Fibroblast of mammary gland (primary cell): ENCODE measurements at regions not wholly inside any gene's neighbourhood (a gene's known extent, or its start where the extent isn't known, plus 50 kb on each side); places are given as distances from the start of the nearest gene placed in this dataset.

Source experiments
- DNase-seq: peaks from one replicate; pipeline ENCODE4 v3.0.0-alpha.2; 2010; ENCODE audit warnings: low read depth
- H3K4me3 ChIP-seq: 2 replicates; pipeline ENCODE4 v1.5.1; 2011; ENCODE audit warnings: low read depth, mild to moderate bottlenecking, low read length, moderate library complexity; ENCODE audit not compliant: control insufficient read depth
- TF ChIP-seq, protein P1 (sequence below): conservative IDR thresholded peaks from 2 replicates; pipeline ENCODE4 v1.5.1; 2011; ENCODE audit warnings: low read depth, low read length, inconsistent platforms; ENCODE audit not compliant: control insufficient read depth, insufficient read depth

DNA sequence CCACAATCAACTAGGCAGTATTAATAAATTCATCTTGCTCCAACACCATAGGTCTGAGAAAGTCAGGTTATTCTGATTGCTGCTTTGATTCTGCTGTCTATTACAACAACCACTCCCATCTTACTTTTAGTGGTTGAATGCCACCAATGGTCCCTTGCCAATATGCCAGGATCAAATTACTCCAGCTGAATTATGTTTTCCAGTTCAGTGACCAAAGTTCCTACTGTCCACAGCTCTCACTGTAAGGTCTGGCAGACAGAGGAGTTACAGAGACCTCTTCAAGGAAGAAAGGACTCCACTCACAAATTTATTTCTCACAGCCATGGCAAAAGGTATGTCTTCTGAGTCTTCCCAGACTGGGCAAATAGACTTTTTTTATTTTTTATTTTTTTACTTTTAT lies 557.0 kb downstream of the HAO1 start:
- no peak overlapping the region for H3K4me3 ChIP-seq
- TF ChIP-seq, protein P1, sequence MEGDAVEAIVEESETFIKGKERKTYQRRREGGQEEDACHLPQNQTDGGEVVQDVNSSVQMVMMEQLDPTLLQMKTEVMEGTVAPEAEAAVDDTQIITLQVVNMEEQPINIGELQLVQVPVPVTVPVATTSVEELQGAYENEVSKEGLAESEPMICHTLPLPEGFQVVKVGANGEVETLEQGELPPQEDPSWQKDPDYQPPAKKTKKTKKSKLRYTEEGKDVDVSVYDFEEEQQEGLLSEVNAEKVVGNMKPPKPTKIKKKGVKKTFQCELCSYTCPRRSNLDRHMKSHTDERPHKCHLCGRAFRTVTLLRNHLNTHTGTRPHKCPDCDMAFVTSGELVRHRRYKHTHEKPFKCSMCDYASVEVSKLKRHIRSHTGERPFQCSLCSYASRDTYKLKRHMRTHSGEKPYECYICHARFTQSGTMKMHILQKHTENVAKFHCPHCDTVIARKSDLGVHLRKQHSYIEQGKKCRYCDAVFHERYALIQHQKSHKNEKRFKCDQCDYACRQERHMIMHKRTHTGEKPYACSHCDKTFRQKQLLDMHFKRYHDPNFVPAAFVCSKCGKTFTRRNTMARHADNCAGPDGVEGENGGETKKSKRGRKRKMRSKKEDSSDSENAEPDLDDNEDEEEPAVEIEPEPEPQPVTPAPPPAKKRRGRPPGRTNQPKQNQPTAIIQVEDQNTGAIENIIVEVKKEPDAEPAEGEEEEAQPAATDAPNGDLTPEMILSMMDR, result no peak
- DNase-seq, result no peak

DNA sequence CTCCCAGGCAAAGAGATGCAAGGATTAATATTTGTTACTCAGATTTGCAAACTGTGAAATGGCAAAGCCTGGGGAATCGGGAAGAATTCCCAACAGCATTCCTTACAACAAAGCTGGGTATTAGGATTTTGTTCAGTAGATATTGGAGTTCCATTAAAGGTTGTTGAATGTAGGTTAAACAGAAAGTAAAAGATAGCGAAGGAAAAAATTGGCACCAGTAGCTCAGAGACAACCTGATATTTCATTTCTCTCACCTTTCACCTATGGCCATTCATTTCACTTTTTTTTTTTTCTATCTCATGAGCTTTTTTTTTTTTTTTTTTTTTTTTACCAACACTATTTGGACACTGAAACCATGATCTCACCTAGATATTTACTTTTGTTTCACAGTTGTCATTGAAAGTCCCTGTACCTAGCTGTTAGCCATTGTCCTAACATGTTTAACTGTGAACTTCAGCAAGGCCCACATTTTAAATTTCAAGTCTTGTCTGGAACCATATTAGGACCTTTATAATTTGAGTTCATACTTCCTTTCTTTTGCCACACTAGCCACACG lies 552.5 kb downstream of the HAO1 start:
- H3K4me3 ChIP-seq, result no peak overlapping the region
- DNase-seq, result no peak
- TF ChIP-seq, protein P1, result no peak

DNA sequence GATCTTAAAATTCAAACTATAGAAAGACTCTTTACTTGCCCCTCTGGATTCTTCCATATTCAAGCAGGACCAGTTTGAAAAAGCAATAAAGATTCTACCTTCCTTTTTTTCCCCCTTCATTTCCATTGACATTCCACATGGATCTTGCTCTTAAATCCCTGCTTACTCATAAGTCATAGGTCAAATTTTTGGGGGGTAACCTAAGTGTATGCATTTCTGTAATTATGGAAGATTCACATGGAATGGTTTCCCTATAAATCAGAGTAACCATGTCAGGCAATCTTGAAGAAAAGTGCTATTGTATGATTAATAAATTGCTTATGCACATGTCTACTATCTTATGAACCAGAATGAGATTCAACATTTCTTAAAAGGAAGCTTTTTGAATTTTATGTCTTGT lies 551.0 kb downstream of the HAO1 start:
- no peak overlapping the region for H3K4me3 ChIP-seq
- no peak for DNase-seq
- TF ChIP-seq, protein P1, result no peak

DNA sequence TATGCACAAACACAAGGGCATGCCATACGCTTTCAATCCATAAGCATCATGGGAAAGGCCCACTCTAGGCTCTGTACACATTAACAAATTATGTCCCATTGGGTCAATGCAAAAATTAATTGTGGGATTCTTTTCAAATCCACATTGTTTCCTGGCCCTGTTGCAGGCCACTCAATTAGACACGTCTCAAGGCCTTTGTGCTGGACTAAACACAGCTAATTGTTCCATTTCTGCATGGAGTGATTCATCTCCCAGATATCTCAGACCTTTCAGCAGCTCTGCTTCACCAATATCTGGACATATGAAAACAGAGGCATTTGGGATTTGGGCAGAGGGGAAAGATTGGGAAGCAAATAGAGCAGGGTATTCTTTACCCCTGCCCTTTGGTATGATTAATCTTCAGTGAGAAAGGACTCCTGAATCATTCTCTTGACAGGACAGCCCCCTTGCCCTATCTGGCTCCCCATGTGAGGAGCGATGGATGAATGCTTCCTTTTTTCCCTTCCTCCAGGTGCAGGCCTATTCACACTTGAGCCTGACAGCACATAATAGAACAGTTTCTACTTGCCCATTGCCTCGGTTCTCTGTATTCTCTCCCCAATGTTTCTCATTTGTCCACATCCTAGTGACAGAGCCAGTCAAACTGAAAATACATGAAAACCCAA lies 547.6 kb downstream of the HAO1 start:
- TF ChIP-seq, protein P1, result no peak
- H3K4me3 ChIP-seq, result no peak overlapping the region
- DNase-seq, result no peak

DNA sequence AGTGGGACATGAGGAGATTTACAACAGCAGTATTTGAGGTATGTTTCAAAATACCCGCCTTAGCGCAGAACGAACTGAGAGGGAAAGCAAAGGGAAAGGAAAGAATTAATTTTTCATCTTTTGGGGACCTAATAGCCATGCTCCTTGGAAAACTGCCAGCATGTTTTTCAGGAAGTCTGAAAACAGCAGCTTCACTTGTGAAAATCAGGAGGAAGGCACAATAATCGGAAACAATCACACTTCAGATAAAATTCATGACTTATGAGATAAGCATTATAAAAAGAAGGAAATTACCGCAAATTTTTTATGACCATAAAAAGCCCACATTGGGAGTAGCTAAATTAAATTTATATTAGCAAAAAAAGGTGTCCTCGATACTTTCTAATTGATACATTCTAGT lies 541.1 kb downstream of the HAO1 start:
- TF ChIP-seq, protein P1, result no peak
- DNase-seq, result no peak
- no peak overlapping the region for H3K4me3 ChIP-seq

DNA sequence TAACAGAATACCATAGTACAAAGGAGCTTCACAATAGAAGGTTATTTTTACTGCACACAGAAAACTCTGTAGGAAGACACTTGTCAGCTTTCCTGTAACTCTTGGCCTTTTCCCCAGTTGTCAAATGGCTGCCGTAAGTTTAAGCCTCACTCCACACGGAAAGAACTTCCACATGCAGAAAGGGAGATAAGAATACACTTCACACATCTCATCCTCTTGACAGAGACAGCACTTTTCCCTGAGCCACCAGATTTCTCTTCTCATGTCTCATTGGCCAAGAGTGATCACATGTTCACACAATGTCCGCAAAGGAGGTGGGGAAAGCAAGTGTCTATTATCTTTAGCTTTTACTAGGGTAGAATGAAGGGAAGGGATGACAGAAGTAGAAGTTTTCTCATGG lies 540.7 kb downstream of the HAO1 start:
- DNase-seq, result no peak
- TF ChIP-seq, protein P1, result no peak
- H3K4me3 ChIP-seq, result no peak overlapping the region
